IPS-18a (cell line): ENCODE measurements at regions not wholly inside any gene's neighbourhood (a gene's known extent, or its start where the extent isn't known, plus 50 kb on each side); places are given as distances from the start of the nearest gene placed in this dataset.
A peak's percentile ranks its signal among the peaks of the same experiment; 100 is the strongest.

Source experiments
- H3K27ac ChIP-seq: one replicate; pipeline ENCODE4 v1.5.1; 2013; ENCODE audit warnings: low read length
- H3K27me3 ChIP-seq: one replicate; pipeline ENCODE4 v1.6.1; 2013; ENCODE audit warnings: mild to moderate bottlenecking, low read length; ENCODE audit not compliant: control insufficient read depth, insufficient read depth
- H3K36me3 ChIP-seq: one replicate; pipeline ENCODE4 v1.6.1; 2013; ENCODE audit warnings: low read depth, low read length; ENCODE audit not compliant: control insufficient read depth
- H3K4me1 ChIP-seq: one replicate; pipeline ENCODE4 v1.6.1; 2013; ENCODE audit warnings: low read depth, low read length; ENCODE audit not compliant: control insufficient read depth
- H3K4me3 ChIP-seq: one replicate; pipeline ENCODE4 v1.5.1; 2013; ENCODE audit warnings: low read length
- H3K9ac ChIP-seq: one replicate; pipeline ENCODE4 v1.6.1; 2013; ENCODE audit warnings: mild to moderate bottlenecking, low read length, moderate library complexity
- H3K9me3 ChIP-seq: one replicate; pipeline ENCODE4 v1.6.1; 2013; ENCODE audit warnings: low read depth, low read length; ENCODE audit not compliant: control insufficient read depth

GRCh38 chr4:100823066-100823992 lies 305.5 kb upstream of the EMCN start:
- no peak overlapping the region for H3K27ac ChIP-seq
- H3K36me3 ChIP-seq: no peaks in the 10 kb centered on the region
- H3K9ac ChIP-seq: no peak overlapping the region
- no peak overlapping the region for H3K4me3 ChIP-seq
- H3K9me3 ChIP-seq: no peaks in the 10 kb centered on the region
- H3K4me1 ChIP-seq: no peaks in the 10 kb centered on the region
- no peaks in the 10 kb centered on the region for H3K27me3 ChIP-seq

DNA sequence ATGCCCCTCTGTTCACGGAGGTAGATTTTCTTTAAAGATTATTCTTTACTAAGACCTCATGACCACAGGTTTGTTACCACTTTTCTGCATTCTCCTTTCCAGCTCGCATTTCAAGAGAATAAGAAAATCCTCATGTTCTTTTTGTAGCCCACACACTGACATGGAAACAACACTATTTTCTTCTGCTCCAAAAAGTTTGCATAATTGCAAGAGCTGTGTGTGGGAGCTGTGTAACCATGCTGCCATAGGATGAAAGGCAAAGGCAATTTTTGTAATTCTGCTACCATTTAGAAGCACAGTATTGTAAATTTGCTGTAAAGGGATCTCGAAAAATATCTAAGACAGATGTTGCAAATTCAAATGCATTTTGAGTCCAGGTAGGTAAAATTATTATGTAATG lies 302.4 kb upstream of the EMCN start:
- Histone ChIP-seq H3K9me3 (no peaks in the 10 kb centered on the region), H3K9ac (no peak overlapping the region), H3K36me3 (no peaks in the 10 kb centered on the region), H3K27me3 (no peaks in the 10 kb centered on the region), H3K4me3 (no peak overlapping the region), H3K27ac (no peak overlapping the region), H3K4me1 (no peaks in the 10 kb centered on the region)

GRCh38 chr4:100819505-100819904 lies 301.7 kb upstream of the EMCN start:
- Histone ChIP-seq H3K36me3 (no peaks in the 10 kb centered on the region), H3K27ac (no peak overlapping the region), H3K27me3 (no peaks in the 10 kb centered on the region), H3K4me3 (no peak overlapping the region), H3K4me1 (no peaks in the 10 kb centered on the region), H3K9me3 (no peaks in the 10 kb centered on the region), H3K9ac (no peak overlapping the region)

- H3K4me3 ChIP-seq: no peak overlapping the region
- no peaks in the 10 kb centered on the region for H3K27me3 ChIP-seq
- H3K4me1 ChIP-seq: peaks cover 6% of the 10 kb centered on the region
- H3K9ac ChIP-seq: no peak overlapping the region
- H3K27ac ChIP-seq: no peak overlapping the region
- H3K36me3 ChIP-seq: no peaks in the 10 kb centered on the region
- no peaks in the 10 kb centered on the region for H3K9me3 ChIP-seq
Measured at GRCh38 chr4:100816436-100817045, 298.7 kb upstream of the EMCN start.

DNA sequence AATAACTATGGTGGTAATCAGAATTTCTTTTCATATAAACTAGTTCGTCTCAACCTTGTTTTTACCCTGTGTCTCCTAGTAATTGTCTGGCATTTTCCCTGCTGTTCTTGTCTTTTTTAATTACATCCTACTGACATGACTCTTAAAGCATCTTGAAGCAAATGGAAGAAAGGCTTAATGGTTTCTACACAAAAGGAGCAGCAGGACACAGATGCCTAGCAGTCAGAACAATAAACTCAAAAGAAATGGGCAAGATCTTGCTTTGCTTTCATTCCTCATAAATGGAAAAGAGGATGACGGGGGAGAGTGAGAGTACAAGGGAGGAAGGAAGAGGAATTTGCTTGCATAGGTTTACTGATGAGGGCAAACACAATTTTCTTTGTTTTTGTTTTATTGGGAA lies 293.2 kb upstream of the EMCN start:
- H3K4me1 ChIP-seq: peaks cover 23% of the 10 kb centered on the region
- H3K4me3 ChIP-seq: peak overlapping the region; percentile 29
- no peaks in the 10 kb centered on the region for H3K36me3 ChIP-seq
- no peaks in the 10 kb centered on the region for H3K9me3 ChIP-seq
- no peak overlapping the region for H3K9ac ChIP-seq
- H3K27ac ChIP-seq: no peak overlapping the region
- no peaks in the 10 kb centered on the region for H3K27me3 ChIP-seq

- Histone ChIP-seq H3K4me1 (peaks cover 33% of the 10 kb centered on the region), H3K9ac (no peak overlapping the region), H3K27ac (no peak overlapping the region), H3K27me3 (no peaks in the 10 kb centered on the region), H3K4me3 (no peak overlapping the region), H3K9me3 (no peaks in the 10 kb centered on the region), H3K36me3 (no peaks in the 10 kb centered on the region)
Measured at GRCh38 chr4:100809506-100809905, 291.7 kb upstream of the EMCN start.

- Histone ChIP-seq H3K27ac (no peak overlapping the region), H3K9ac (no peak overlapping the region), H3K4me3 (no peak overlapping the region), H3K27me3 (no peaks in the 10 kb centered on the region), H3K4me1 (peaks cover 32% of the 10 kb centered on the region), H3K36me3 (no peaks in the 10 kb centered on the region), H3K9me3 (no peaks in the 10 kb centered on the region)
Measured at GRCh38 chr4:100806988-100807387, 289.2 kb upstream of the EMCN start.

DNA sequence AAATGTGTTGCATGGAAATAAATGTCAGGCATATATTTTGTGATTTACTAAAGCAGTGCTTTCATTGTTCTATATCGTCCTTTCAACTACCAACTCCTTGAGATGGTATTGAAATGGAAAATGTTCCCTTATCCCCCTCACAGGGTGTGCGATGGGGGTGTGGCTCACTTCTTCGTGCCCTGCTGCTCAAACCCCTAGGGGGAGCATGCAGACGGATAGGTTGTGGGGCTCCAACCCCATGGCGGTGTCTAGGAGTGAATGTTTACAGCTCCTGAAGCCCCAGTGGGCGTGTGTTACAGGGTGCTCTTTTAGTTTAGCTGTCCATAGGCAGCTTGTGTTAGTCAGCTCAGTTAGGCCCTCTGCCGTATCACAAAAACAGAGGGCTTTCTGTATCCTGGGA lies 287.7 kb upstream of the EMCN start:
- H3K27me3 ChIP-seq: no peaks in the 10 kb centered on the region
- H3K9me3 ChIP-seq: no peaks in the 10 kb centered on the region
- H3K4me3 ChIP-seq: no peak overlapping the region
- H3K27ac ChIP-seq: no peak overlapping the region
- H3K36me3 ChIP-seq: no peaks in the 10 kb centered on the region
- peaks cover 18% of the 10 kb centered on the region for H3K4me1 ChIP-seq
- no peak overlapping the region for H3K9ac ChIP-seq

DNA sequence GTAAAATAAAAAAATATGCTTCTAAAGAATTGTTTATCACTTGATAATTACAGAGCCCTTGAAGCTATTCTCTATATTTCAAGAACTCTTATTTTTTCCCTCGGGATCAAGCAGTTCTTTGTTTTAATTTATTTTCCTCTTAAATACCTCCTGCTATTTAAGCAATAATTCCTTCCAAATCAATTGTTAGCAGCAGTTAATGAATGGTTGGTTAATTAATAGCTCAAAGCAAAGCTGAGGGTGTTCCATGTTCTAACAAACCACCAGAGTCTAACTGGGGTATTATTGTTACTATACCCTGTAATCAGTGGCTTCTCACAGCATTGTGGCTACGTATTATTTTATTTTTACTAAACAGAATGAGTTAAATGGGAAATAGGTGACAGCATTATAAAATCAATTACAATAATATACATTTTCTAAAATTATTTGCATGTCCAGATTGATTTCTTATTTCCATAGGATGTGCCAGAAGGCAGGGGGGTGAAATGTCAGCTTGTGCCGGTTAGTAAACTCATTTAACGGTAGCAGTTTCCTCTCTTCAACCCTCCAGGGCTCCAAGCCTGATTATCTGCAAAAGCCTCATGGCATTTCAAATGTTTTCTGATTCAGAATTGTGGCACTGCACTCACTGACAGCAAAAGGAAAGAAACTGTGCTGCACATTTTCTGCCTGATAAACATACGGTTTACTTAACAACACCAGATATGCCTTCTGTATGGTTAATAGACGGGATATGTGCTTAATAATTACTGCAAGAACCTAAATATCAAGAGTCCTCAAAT lies 286.9 kb upstream of the EMCN start:
- peaks cover 15% of the 10 kb centered on the region for H3K4me1 ChIP-seq
- H3K27me3 ChIP-seq: no peaks in the 10 kb centered on the region
- no peaks in the 10 kb centered on the region for H3K9me3 ChIP-seq
- H3K27ac ChIP-seq: no peak overlapping the region
- no peaks in the 10 kb centered on the region for H3K36me3 ChIP-seq
- H3K9ac ChIP-seq: no peak overlapping the region
- H3K4me3 ChIP-seq: no peak overlapping the region

GRCh38 chr4:100803751-100804150 lies 285.9 kb upstream of the EMCN start:
- H3K27me3 ChIP-seq: no peaks in the 10 kb centered on the region
- H3K36me3 ChIP-seq: no peaks in the 10 kb centered on the region
- no peak overlapping the region for H3K27ac ChIP-seq
- H3K9ac ChIP-seq: no peak overlapping the region
- H3K4me1 ChIP-seq: peaks cover 11% of the 10 kb centered on the region
- no peaks in the 10 kb centered on the region for H3K9me3 ChIP-seq
- no peak overlapping the region for H3K4me3 ChIP-seq

GRCh38 chr4:100799761-100800539 lies 282.1 kb upstream of the EMCN start:
- no peak overlapping the region for H3K9ac ChIP-seq
- H3K27me3 ChIP-seq: no peaks in the 10 kb centered on the region
- no peaks in the 10 kb centered on the region for H3K9me3 ChIP-seq
- H3K4me1 ChIP-seq: peaks cover 3% of the 10 kb centered on the region
- no peak overlapping the region for H3K4me3 ChIP-seq
- H3K36me3 ChIP-seq: no peaks in the 10 kb centered on the region
- no peak overlapping the region for H3K27ac ChIP-seq
